IMR-90 (cell line): ENCODE measurements at regions not wholly inside any gene's neighbourhood (a gene's known extent, or its start where the extent isn't known, plus 50 kb on each side); places are given as distances from the start of the nearest gene placed in this dataset.

Experiments used
- ATAC-seq: fragments of 200-7000 bp; cut with Tn5 transposase; 2 replicates; pipeline ENCODE4 v1.9.1; 2020; ENCODE audit warnings: low read depth, mild to moderate bottlenecking, moderate library complexity
- BruUV-seq: library from RNA; stranded (reverse); fragments of 400-500 nt; replicated peaks from 2 replicates; lab custom pipeline; 2021; lab: Mats Ljungman, UMichigan
- CTCF ChIA-PET: fragments of 300-600 bp; formaldehyde crosslinking; extraction: SDS; loops from one replicate; lab custom pipeline; 2021; ENCODE audit warnings: antibody characterized with exemption; lab: Yijun Ruan, JAX
- POLR2A ChIA-PET: fragments of 300-600 bp; sonication (Branson Sonifier 250); formaldehyde crosslinking; loops from one replicate; lab custom pipeline; 2022; ENCODE audit warnings: antibody characterized with exemption; ENCODE audit not compliant: unreplicated experiment; lab: Charles Lee
- DNase-seq: peaks from one replicate; pipeline ENCODE4 v3.0.0; 2013
- H2AFZ ChIP-seq: replicated peaks from 2 replicates; pipeline ENCODE3; 2013; ENCODE audit warnings: low read length, mild to moderate bottlenecking; ENCODE audit not compliant: poor library complexity
- H2AK5ac ChIP-seq: 2 replicates; pipeline ENCODE4 v1.6.1; 2013; ENCODE audit warnings: low read depth, low read length, inconsistent platforms
- H2AK9ac ChIP-seq: replicated peaks from 2 replicates; pipeline ENCODE3; 2013; ENCODE audit warnings: mild to moderate bottlenecking, low read depth, low read length, moderate library complexity; ENCODE audit not compliant: poor library complexity
- H2BK120ac ChIP-seq: 2 replicates; pipeline ENCODE4 v1.6.1; 2013; ENCODE audit warnings: low read depth, low read length, inconsistent platforms
- H2BK15ac ChIP-seq: 3 replicates; pipeline ENCODE4 v1.6.1; 2013; ENCODE audit warnings: low read depth, low read length, inconsistent platforms
- H2BK20ac ChIP-seq: 2 replicates; pipeline ENCODE4 v1.6.1; 2013; ENCODE audit warnings: low read depth, mild to moderate bottlenecking, inconsistent platforms, low read length, moderate library complexity
- H2BK5ac ChIP-seq: 2 replicates; pipeline ENCODE4 v1.6.1; 2013; ENCODE audit warnings: mild to moderate bottlenecking, low read depth, low read length, inconsistent platforms; ENCODE audit not compliant: poor library complexity, severe bottlenecking
- H3K14ac ChIP-seq: replicated peaks from 2 replicates; pipeline ENCODE4 v1.6.1; 2013; ENCODE audit warnings: low read depth, low read length, inconsistent platforms
- H3K18ac ChIP-seq: 2 replicates; pipeline ENCODE4 v1.6.1; 2013; ENCODE audit warnings: low read depth, low read length, control low read depth
- H3K23ac ChIP-seq: 2 replicates; pipeline ENCODE4 v1.6.1; 2013; ENCODE audit warnings: low read depth, low read length, inconsistent platforms
- H3K27ac ChIP-seq: 2 replicates; pipeline ENCODE4 v1.5.1; 2013; ENCODE audit warnings: mild to moderate bottlenecking, control low read depth, low read length; ENCODE audit not compliant: insufficient read depth
- H3K27me3 ChIP-seq: 2 replicates; pipeline ENCODE4 v1.6.1; 2013; ENCODE audit warnings: low read length; ENCODE audit not compliant: control insufficient read depth, insufficient read depth
- H3K36me3 ChIP-seq: 2 replicates; pipeline ENCODE4 v1.6.1; 2013; ENCODE audit warnings: low read length, mixed read lengths; ENCODE audit not compliant: control insufficient read depth, insufficient read depth
- H3K4ac ChIP-seq: 2 replicates; pipeline ENCODE4 v1.6.1; 2013; ENCODE audit warnings: low read depth, low read length, inconsistent platforms
- H3K4me1 ChIP-seq: 2 replicates; pipeline ENCODE4 v1.6.1; 2013; ENCODE audit warnings: low read length, mixed read lengths; ENCODE audit not compliant: control insufficient read depth, insufficient read depth
- H3K4me2 ChIP-seq: 2 replicates; pipeline ENCODE4 v1.6.1; 2013; ENCODE audit warnings: low read depth, mild to moderate bottlenecking, control low read depth, low read length, moderate library complexity
- H3K4me3 ChIP-seq: 2 replicates; pipeline ENCODE4 v1.5.1; 2013; ENCODE audit warnings: low read depth, mild to moderate bottlenecking, control low read depth, low read length, moderate library complexity; ENCODE audit not compliant: insufficient read depth
- H3K56ac ChIP-seq: 2 replicates; pipeline ENCODE4 v1.6.1; 2013; ENCODE audit warnings: low read length, inconsistent platforms; ENCODE audit not compliant: insufficient read depth; ENCODE audit errors: extremely low read depth
- H3K79me1 ChIP-seq, 2 experiments: 2 replicates each; pipeline ENCODE4 v1.6.1; 2013; ENCODE audit warnings: low read length in 2 of 2, inconsistent platforms in 1 of 2, low read depth in 1 of 2
- H3K9ac ChIP-seq: 2 replicates; pipeline ENCODE4 v1.6.1; 2013; ENCODE audit warnings: low read depth, low read length, control low read depth
- H3K9me1 ChIP-seq: 2 replicates; pipeline ENCODE4 v1.6.1; 2013; ENCODE audit warnings: low read length, inconsistent platforms; ENCODE audit not compliant: insufficient read depth
- H3K9me3 ChIP-seq: 2 replicates; pipeline ENCODE4 v1.6.1; 2013; ENCODE audit warnings: low read length; ENCODE audit not compliant: control insufficient read depth, insufficient read depth
- H4K20me1 ChIP-seq: 2 replicates; pipeline ENCODE4 v1.6.1; 2013; ENCODE audit warnings: low read length, inconsistent platforms; ENCODE audit not compliant: insufficient read depth
- H4K5ac ChIP-seq: 2 replicates; pipeline ENCODE4 v1.6.1; 2013; ENCODE audit warnings: mild to moderate bottlenecking, low read depth, low read length, control low read depth
- H4K8ac ChIP-seq, 2 experiments: 2 replicates each; pipeline ENCODE4 v1.6.1; 2013; ENCODE audit warnings: low read depth in 2 of 2, low read length in 2 of 2, control low read depth in 1 of 2, inconsistent platforms in 1 of 2
- H4K91ac ChIP-seq: 2 replicates; pipeline ENCODE4 v1.6.1; 2013; ENCODE audit warnings: low read depth, low read length, inconsistent platforms; ENCODE audit not compliant: insufficient read depth
- CHD1 ChIP-seq: IDR thresholded peaks from 2 replicates; pipeline ENCODE4 v1.6.1; 2012; ENCODE audit warnings: low read depth, low read length, improper control_type of control experiment
- FOS ChIP-seq: fragments of 150-350 bp; IDR thresholded peaks from 2 replicates; pipeline ENCODE4 v1.6.1; 2016; ENCODE audit warnings: low read depth, low read length
- MAFK ChIP-seq: IDR thresholded peaks from 2 replicates; pipeline ENCODE4 v1.6.1; 2012; ENCODE audit warnings: low read depth, low read length, improper control_type of control experiment
- NFE2L2 ChIP-seq: fragments of 150-350 bp; IDR thresholded peaks from 2 replicates; pipeline ENCODE4 v1.6.1; 2016; ENCODE audit warnings: low read depth, mild to moderate bottlenecking, low read length
- POLR2A ChIP-seq: IDR thresholded peaks from 2 replicates; pipeline ENCODE4 v1.6.1; 2012; ENCODE audit warnings: mild to moderate bottlenecking, low read depth, low read length
- RFX5 ChIP-seq: IDR thresholded peaks from 2 replicates; pipeline ENCODE4 v1.8.0; 2012; ENCODE audit warnings: low read depth, mild to moderate bottlenecking, low read length, moderate library complexity
- USF2 ChIP-seq: fragments of 150-350 bp; IDR thresholded peaks from 2 replicates; pipeline ENCODE4 v1.6.1; 2017; ENCODE audit warnings: mild to moderate bottlenecking, antibody characterized with exemption, low read length, low read depth
- WGBS, 2 experiments: methylation state at CpG; one replicate each; pipeline versions ENCODE4 v1.1.5 to v1.1.7; 2013; ENCODE audit warnings: missing lambda C conversion rate in 2 of 2; ENCODE audit not compliant: insufficient read length in 1 of 2; ENCODE audit errors: extremely low coverage in 2 of 2; 5-methylcytosine and 5-hydroxymethylcytosine counted together
- dilution Hi-C: fragments of 300-500 bp; cut with HindIII; formaldehyde crosslinking; loops from one replicate; pipeline ENCODE4 v1.14.3; 2018; ENCODE audit warnings: low sequenced_read_pairs; ENCODE audit not compliant: unreplicated experiment
- in situ Hi-C: fragments of 300-500 bp; cut with MboI; formaldehyde crosslinking; loops from 3 replicates; pipeline ENCODE4 v1.14.3; 2019; ENCODE audit warnings: low sequenced_read_pairs, inconsistent platforms, mixed read lengths
- intact Hi-C: fragments of 100-400 bp; cut with micrococcal nuclease; formaldehyde crosslinking; loops from 2 replicates; pipeline ENCODE4 v1.10.0; 2022

- Histone ChIP-seq H3K23ac (peak overlapping the region; percentile 20; the same call in 1 of the 2 replicates), H2AK9ac (no peak overlapping the region), H3K18ac (peak overlapping the region; percentile 76; the same call in 1 of the 2 replicates), H3K4ac (peak overlapping the region; percentile 19; the same call in 1 of the 2 replicates), H2AFZ (peak overlapping the region; percentile 27), H2BK5ac (no peak overlapping the region), H3K79me1 (no peaks in the 10 kb centered on the region), H3K56ac (no peak overlapping the region), H4K8ac (peak overlapping the region in 1 of 2 experiments; percentile 54; a peak in 3 of 4 replicates), H3K4me3 (no peak overlapping the region), H2BK20ac (peak overlapping the region; percentile 75; the same call in 1 of the 2 replicates), H3K4me2 (no peak overlapping the region), H3K36me3 (no peaks in the 10 kb centered on the region), H3K9ac (no peak overlapping the region), H3K9me1 (no peaks in the 10 kb centered on the region), H3K4me1 (peaks cover 2% of the 10 kb centered on the region; the same call in 1 of the 2 replicates), H3K27ac (no peak overlapping the region), H3K27me3 (no peaks in the 10 kb centered on the region), H4K91ac (peak overlapping the region; percentile 24; the same call in 1 of the 2 replicates), H3K14ac (peak overlapping the region; percentile 53; the same call in 1 of the 2 replicates), H4K5ac (peak overlapping the region; percentile 39; the same call in 1 of the 2 replicates), H4K20me1 (no peaks in the 10 kb centered on the region), H3K9me3 (peaks cover 2% of the 10 kb centered on the region; the same call in 1 of the 2 replicates), H2AK5ac (no peak overlapping the region), H2BK15ac (peak overlapping the region; percentile 44; the same call in 1 of the 3 replicates), H2BK120ac (peak overlapping the region; percentile 58)
- no CpG with 5 or more reads among the region's 3 CpGs for WGBS, 2 experiments
- no peak for TF ChIP-seq NFE2L2
- TF ChIP-seq FOS = no peak
- no peak for TF ChIP-seq RFX5
- TF ChIP-seq MAFK = no peak
- no peak for TF ChIP-seq CHD1
- TF ChIP-seq POLR2A = no peak
- TF ChIP-seq USF2 = no peak
- intact Hi-C loops (no loop called here), dilution Hi-C loops (no loop called here), in situ Hi-C loops (no loop called here)
- BruUV-seq = no TSS peak
- no peak for DNase-seq
- ATAC-seq = no peak
- ChIA-PET POLR2A (no interaction called here), CTCF (no interaction called here)
Measured at GRCh38 chr2:51510303-51510702, 478.4 kb upstream of the NRXN1 start.
